GM12878 (cell line): ENCODE measurements at regions not wholly inside any gene's neighbourhood (a gene's known extent, or its start where the extent isn't known, plus 50 kb on each side); places are given as distances from the start of the nearest gene placed in this dataset.
A peak's percentile ranks its signal among the peaks of the same experiment; 100 is the strongest.

Experiments
- DPF2 ChIP-seq: fragments of 450-650 bp; IDR thresholded peaks from 2 replicates; pipeline ENCODE4 v1.6.1; 2017; ENCODE audit warnings: mild to moderate bottlenecking
- E4F1 ChIP-seq: fragments of 450-650 bp; IDR thresholded peaks from 2 replicates; pipeline ENCODE4 v1.6.1; 2018; ENCODE audit warnings: borderline replicate concordance, mild to moderate bottlenecking; ENCODE audit not compliant: partially characterized antibody
- EED ChIP-seq: sonication (generic); IDR thresholded peaks from 2 replicates; pipeline ENCODE4 v1.6.1; 2016; ENCODE audit warnings: antibody characterized with exemption, low read depth
- ESRRA ChIP-seq: IDR thresholded peaks from 2 replicates; pipeline ENCODE4 v1.6.1; 2012; ENCODE audit warnings: mild to moderate bottlenecking, low read length, improper control_type of control experiment
- GATAD2B ChIP-seq: fragments of 450-650 bp; conservative IDR thresholded peaks from 2 replicates; pipeline ENCODE4 v1.6.1; 2017; ENCODE audit warnings: low read depth, mild to moderate bottlenecking, moderate library complexity
- IKZF1 ChIP-seq: fragments of 450-650 bp; conservative IDR thresholded peaks from 2 replicates; pipeline ENCODE4 v1.6.1; 2017; ENCODE audit warnings: antibody characterized with exemption, mild to moderate bottlenecking
- JUND ChIP-seq: IDR thresholded peaks from 2 replicates; pipeline ENCODE4 v1.6.1; 2012; ENCODE audit warnings: low read depth, mild to moderate bottlenecking, low read length, improper control_type of control experiment, moderate library complexity
- MEF2B ChIP-seq: fragments of 450-650 bp; IDR thresholded peaks from 2 replicates; pipeline ENCODE4 v1.6.1; 2018; ENCODE audit warnings: mild to moderate bottlenecking, moderate library complexity; ENCODE audit not compliant: partially characterized antibody, poor library complexity, severe bottlenecking
- NR2F1 ChIP-seq: fragments of 450-650 bp; conservative IDR thresholded peaks from 2 replicates; pipeline ENCODE4 v1.6.1; 2017; ENCODE audit warnings: mild to moderate bottlenecking
- POLR2A ChIP-seq: IDR thresholded peaks from 2 replicates; pipeline ENCODE4 v1.6.1; 2011; ENCODE audit warnings: low read depth, mild to moderate bottlenecking, low read length
- RBBP5 ChIP-seq: fragments of 200-600 bp; sonication (generic); conservative IDR thresholded peaks from 2 replicates; pipeline ENCODE4 v1.6.1; 2016
- RELB ChIP-seq: fragments of 450-650 bp; IDR thresholded peaks from 2 replicates; pipeline ENCODE4 v1.6.1; 2017; ENCODE audit warnings: low read depth, mild to moderate bottlenecking, moderate library complexity
- RUNX3 ChIP-seq: IDR thresholded peaks from 2 replicates; pipeline ENCODE4 v1.6.1; 2012; ENCODE audit warnings: low read length, inconsistent platforms
- STAT3 ChIP-seq: IDR thresholded peaks from 2 replicates; pipeline ENCODE4 v1.6.1; 2011; ENCODE audit warnings: low read depth, low read length, improper control_type of control experiment
- TCF7 ChIP-seq: IDR thresholded peaks from 2 replicates; pipeline ENCODE4 v1.6.1; 2014; ENCODE audit warnings: antibody characterized with exemption, borderline replicate concordance
- YY1 ChIP-seq: IDR thresholded peaks from 2 replicates; pipeline ENCODE4 v1.6.1; 2011; ENCODE audit warnings: low read depth, mild to moderate bottlenecking, low read length
- TF ChIP-seq, protein P1 (sequence below): fragments of 450-650 bp; IDR thresholded peaks from 2 replicates; pipeline ENCODE4 v1.6.1; 2017; ENCODE audit warnings: mild to moderate bottlenecking, low read depth, inconsistent platforms; ENCODE audit not compliant: poor library complexity, severe bottlenecking
- TF ChIP-seq, protein P2 (sequence below): IDR thresholded peaks from 2 replicates; pipeline ENCODE4 v1.6.1; 2012; ENCODE audit warnings: low read depth, low read length, improper control_type of control experiment

- TF ChIP-seq E4F1 (no peak), ESRRA (no peak), STAT3 (no peak), DPF2 (no peak), MEF2B (peak; percentile 89), TCF7 (no peak), EED (peak; percentile 66; the same call in 1 of the 2 replicates), JUND (no peak), GATAD2B (0 out of 2 replicates have a peak, but pooled peaks have one; percentile 21), POLR2A (no peak), RUNX3 (peak; percentile 73), YY1 (no peak), RELB (0 out of 2 replicates have a peak, but pooled peaks have one; percentile 19), NR2F1 (no peak), RBBP5 (no peak), IKZF1 (peak; percentile 40)
- TF ChIP-seq, protein P1, sequence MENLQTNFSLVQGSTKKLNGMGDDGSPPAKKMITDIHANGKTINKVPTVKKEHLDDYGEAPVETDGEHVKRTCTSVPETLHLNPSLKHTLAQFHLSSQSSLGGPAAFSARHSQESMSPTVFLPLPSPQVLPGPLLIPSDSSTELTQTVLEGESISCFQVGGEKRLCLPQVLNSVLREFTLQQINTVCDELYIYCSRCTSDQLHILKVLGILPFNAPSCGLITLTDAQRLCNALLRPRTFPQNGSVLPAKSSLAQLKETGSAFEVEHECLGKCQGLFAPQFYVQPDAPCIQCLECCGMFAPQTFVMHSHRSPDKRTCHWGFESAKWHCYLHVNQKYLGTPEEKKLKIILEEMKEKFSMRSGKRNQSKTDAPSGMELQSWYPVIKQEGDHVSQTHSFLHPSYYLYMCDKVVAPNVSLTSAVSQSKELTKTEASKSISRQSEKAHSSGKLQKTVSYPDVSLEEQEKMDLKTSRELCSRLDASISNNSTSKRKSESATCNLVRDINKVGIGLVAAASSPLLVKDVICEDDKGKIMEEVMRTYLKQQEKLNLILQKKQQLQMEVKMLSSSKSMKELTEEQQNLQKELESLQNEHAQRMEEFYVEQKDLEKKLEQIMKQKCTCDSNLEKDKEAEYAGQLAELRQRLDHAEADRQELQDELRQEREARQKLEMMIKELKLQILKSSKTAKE: no peak
- TF ChIP-seq, protein P2, sequence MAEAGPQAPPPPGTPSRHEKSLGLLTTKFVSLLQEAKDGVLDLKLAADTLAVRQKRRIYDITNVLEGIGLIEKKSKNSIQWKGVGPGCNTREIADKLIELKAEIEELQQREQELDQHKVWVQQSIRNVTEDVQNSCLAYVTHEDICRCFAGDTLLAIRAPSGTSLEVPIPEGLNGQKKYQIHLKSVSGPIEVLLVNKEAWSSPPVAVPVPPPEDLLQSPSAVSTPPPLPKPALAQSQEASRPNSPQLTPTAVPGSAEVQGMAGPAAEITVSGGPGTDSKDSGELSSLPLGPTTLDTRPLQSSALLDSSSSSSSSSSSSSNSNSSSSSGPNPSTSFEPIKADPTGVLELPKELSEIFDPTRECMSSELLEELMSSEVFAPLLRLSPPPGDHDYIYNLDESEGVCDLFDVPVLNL: no peak
Measured at GRCh38 chr20:19820555-19821211, 62.6 kb downstream of the RIN2 start (continued).
